ENCODE measurements at regions not wholly inside any gene's neighbourhood (a gene's known extent, or its start where the extent isn't known, plus 50 kb on each side); places are given as distances from the start of the nearest gene placed in this dataset.
A peak's percentile ranks its signal among the peaks of the same experiment; 100 is the strongest.
"Not testable (repeated sequence)": the region's sequence is repeated elsewhere in the genome, so short reads cannot be mapped to it uniquely, and the experiment has no call there.

GRCh38 chr1:174105086-174105485, 54.2 kb upstream of the RABGAP1L start:
- no peak for DNase-seq (ENCODE audit: low read depth, low spot score)

- no peak for DNase-seq (ENCODE audit: low read depth, low spot score)
Measured at GRCh38 chr1:174103766-174104165, 55.6 kb upstream of the RABGAP1L start.

- not testable (repeated sequence) for DNase-seq (ENCODE audit: low read depth, low spot score)
Measured at GRCh38 chr1:174101976-174102375, 57.3 kb upstream of the RABGAP1L start.

- DNase-seq (ENCODE audit: low read depth, low spot score), result no peak
Measured at GRCh38 chr1:174097426-174097825, 61.9 kb upstream of the RABGAP1L start.

- DNase-seq (ENCODE audit: low read depth, low spot score), result not testable (repeated sequence)
Measured at GRCh38 chr1:174093789-174094188, 65.5 kb upstream of the RABGAP1L start.

GRCh38 chr1:174090471-174090870, 68.3 kb upstream of the RC3H1 start:
- DNase-seq (ENCODE audit: low read depth, low spot score), result no peak

- DNase-seq (ENCODE audit: low read depth, low spot score), result no peak
Measured at GRCh38 chr1:174080819-174081218, 58.7 kb upstream of the RC3H1 start.

- no peak for DNase-seq (ENCODE audit: low read depth, low spot score)
Measured at GRCh38 chr1:174079796-174080195, 57.6 kb upstream of the RC3H1 start.

- not testable (repeated sequence) for DNase-seq (ENCODE audit: low read depth, low spot score)
Measured at GRCh38 chr1:174078916-174079315, 56.8 kb upstream of the RC3H1 start.

- no peak for DNase-seq (ENCODE audit: low read depth, low spot score)
Measured at GRCh38 chr1:174077749-174078490, 55.8 kb upstream of the RC3H1 start.

GRCh38 chr1:174075245-174075692, 53.1 kb upstream of the RC3H1 start:
- no peak for DNase-seq (ENCODE audit: low read depth, low spot score)

GRCh38 chr1:174074757-174075156, 52.6 kb upstream of the RC3H1 start:
- peak; percentile 36 for DNase-seq (ENCODE audit: low read depth, low spot score)

- DNase-seq (ENCODE audit: low read depth, low spot score), result no peak
Measured at GRCh38 chr1:174072581-174072980, 50.4 kb upstream of the RC3H1 start.

Measured in astrocyte of the hippocampus (primary cell).